Parathyroid adenoma (tissue), 2 donors: ENCODE measurements at regions not wholly inside any gene's neighbourhood (a gene's known extent, or its start where the extent isn't known, plus 50 kb on each side); places are given as distances from the start of the nearest gene placed in this dataset.

Source experiments
- H2AFZ ChIP-seq: fragments of 300-600 bp; sonication (generic); one replicate; pipeline ENCODE4 v1.7.0; 2017; ENCODE audit warnings: antibody characterized with exemption, mild to moderate bottlenecking
- H3K27ac ChIP-seq: fragments of 300-600 bp; sonication (generic); one replicate; pipeline ENCODE4 v1.7.0; 2017
- H3K27me3 ChIP-seq: fragments of 300-600 bp; sonication (generic); one replicate; pipeline ENCODE4 v1.7.0; 2017; ENCODE audit warnings: low read length; ENCODE audit not compliant: control insufficient read depth, insufficient read depth
- H3K36me3 ChIP-seq: fragments of 300-600 bp; sonication (generic); one replicate; pipeline ENCODE4 v1.7.0; 2017; ENCODE audit warnings: low read length; ENCODE audit not compliant: control insufficient read depth, insufficient read depth
- H3K4me1 ChIP-seq: fragments of 300-600 bp; sonication (generic); one replicate; pipeline ENCODE4 v1.7.0; 2017; ENCODE audit warnings: control low read depth
- H3K4me2 ChIP-seq: fragments of 300-600 bp; sonication (generic); one replicate; pipeline ENCODE4 v1.7.0; 2017; ENCODE audit warnings: low read length
- H3K4me3 ChIP-seq: fragments of 300-600 bp; sonication (generic); one replicate; pipeline ENCODE4 v1.7.0; 2017; ENCODE audit warnings: low read depth, low read length
- H3K79me2 ChIP-seq: fragments of 300-600 bp; sonication (generic); one replicate; pipeline ENCODE4 v1.7.0; 2017; ENCODE audit warnings: control low read depth
- H3K9ac ChIP-seq: fragments of 300-600 bp; sonication (generic); one replicate; pipeline ENCODE4 v1.7.0; 2017; ENCODE audit warnings: mild to moderate bottlenecking
- H3K9me3 ChIP-seq: fragments of 300-600 bp; sonication (generic); one replicate; pipeline ENCODE4 v1.7.0; 2017; ENCODE audit warnings: low read length; ENCODE audit not compliant: control insufficient read depth
- TF ChIP-seq, protein P1 (sequence below): fragments of 300-600 bp; sonication (generic); IDR thresholded peaks from one replicate; pipeline ENCODE4 v1.7.0; 2017; ENCODE audit warnings: antibody characterized with exemption, mild to moderate bottlenecking
- donor health status: primary hyperparathyroidism.

DNA sequence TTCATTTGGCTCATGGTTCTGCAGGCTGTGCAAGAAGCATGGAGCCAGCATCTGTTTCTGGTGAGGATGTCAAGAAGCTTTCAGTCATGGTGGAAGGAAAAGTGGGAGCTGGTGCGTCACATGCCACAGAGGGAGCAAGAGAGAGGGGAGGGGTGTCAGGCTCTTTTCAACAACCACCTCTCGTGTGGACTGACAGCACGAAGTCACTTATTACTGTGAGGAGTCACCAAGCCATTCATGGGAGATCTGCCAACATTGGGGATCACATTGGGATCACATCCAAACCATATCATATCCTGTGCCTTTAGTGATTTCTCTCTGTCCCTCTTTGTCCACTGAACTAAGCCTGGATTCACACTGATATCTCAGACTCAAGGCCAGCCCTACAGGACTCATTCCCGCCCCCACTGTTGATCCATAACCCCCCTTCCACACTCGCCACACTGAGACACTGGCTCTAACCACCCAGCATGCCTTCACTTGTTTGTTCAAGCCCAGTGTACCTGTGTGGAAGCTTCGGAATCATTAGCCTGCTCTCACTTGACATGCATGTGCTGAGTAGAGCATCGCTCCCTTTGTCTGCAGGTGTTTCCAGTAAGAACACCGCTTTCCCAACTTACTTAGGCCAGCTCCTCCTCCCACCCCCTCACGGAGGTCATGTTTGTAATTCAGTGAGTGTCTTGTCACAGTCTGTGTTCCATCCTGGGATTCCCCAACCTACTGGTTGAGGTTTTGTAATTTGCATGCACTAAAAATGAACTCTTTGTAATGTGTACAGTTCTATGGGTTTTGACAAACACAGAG lies 132.2 kb downstream of the KLF13 start:
- H3K27ac ChIP-seq, result no peak overlapping the region
- no peak overlapping the region for H3K4me2 ChIP-seq
- H3K79me2 ChIP-seq, result no peaks in the 10 kb centered on the region
- H3K9me3 ChIP-seq, result no peaks in the 10 kb centered on the region
- TF ChIP-seq, protein P1, sequence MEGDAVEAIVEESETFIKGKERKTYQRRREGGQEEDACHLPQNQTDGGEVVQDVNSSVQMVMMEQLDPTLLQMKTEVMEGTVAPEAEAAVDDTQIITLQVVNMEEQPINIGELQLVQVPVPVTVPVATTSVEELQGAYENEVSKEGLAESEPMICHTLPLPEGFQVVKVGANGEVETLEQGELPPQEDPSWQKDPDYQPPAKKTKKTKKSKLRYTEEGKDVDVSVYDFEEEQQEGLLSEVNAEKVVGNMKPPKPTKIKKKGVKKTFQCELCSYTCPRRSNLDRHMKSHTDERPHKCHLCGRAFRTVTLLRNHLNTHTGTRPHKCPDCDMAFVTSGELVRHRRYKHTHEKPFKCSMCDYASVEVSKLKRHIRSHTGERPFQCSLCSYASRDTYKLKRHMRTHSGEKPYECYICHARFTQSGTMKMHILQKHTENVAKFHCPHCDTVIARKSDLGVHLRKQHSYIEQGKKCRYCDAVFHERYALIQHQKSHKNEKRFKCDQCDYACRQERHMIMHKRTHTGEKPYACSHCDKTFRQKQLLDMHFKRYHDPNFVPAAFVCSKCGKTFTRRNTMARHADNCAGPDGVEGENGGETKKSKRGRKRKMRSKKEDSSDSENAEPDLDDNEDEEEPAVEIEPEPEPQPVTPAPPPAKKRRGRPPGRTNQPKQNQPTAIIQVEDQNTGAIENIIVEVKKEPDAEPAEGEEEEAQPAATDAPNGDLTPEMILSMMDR, result no peak
- H3K27me3 ChIP-seq, result no peaks in the 10 kb centered on the region
- H2AFZ ChIP-seq, result no peak overlapping the region
- H3K9ac ChIP-seq, result no peak overlapping the region
- no peaks in the 10 kb centered on the region for H3K4me1 ChIP-seq
- H3K36me3 ChIP-seq, result no peaks in the 10 kb centered on the region
- no peak overlapping the region for H3K4me3 ChIP-seq

DNA sequence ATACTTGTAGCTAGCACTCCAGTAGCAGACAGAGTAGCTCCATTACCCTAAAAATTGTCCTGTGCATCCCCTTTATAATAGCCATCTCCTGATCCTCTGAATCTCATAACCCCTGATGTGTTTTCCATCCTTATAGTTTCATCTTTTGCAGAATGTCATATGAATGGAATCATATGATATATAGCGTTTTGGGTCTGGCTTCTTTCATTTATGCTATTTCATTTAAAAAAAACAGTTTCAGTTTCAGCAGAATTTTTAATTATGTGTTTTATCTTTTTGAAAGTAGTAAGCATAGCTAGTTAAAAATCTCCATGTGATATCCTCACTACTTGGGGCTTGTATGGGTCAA lies 132.7 kb downstream of the KLF13 start:
- H2AFZ ChIP-seq, result no peak overlapping the region
- no peaks in the 10 kb centered on the region for H3K79me2 ChIP-seq
- TF ChIP-seq, protein P1, result no peak
- H3K27me3 ChIP-seq, result no peaks in the 10 kb centered on the region
- no peak overlapping the region for H3K9ac ChIP-seq
- no peaks in the 10 kb centered on the region for H3K4me1 ChIP-seq
- H3K27ac ChIP-seq, result no peak overlapping the region
- H3K36me3 ChIP-seq, result no peaks in the 10 kb centered on the region
- H3K9me3 ChIP-seq, result no peaks in the 10 kb centered on the region
- H3K4me3 ChIP-seq, result no peak overlapping the region
- no peak overlapping the region for H3K4me2 ChIP-seq

DNA sequence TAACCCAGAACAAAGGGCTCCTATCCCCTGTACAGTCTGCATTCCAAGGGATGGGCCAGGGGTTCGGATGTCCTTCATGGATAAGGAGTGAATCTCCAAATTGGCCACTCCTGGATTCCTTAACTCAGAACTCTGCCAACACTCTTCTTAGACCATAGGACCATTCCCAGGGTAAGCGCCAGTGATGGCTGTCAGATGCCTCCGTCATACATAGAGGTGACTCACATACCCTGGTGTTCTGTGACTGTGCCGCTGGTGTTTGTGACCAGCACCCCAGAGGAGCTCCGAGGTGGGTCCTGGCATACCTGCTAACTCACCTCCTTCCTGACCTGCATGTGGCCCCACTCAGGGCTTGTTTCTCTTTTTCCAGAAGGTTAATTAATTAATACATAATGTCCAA lies 134.7 kb downstream of the KLF13 start:
- Histone ChIP-seq H3K9me3 (no peaks in the 10 kb centered on the region), H3K79me2 (no peaks in the 10 kb centered on the region), H3K9ac (no peak overlapping the region), H2AFZ (no peak overlapping the region), H3K4me1 (peaks cover 2% of the 10 kb centered on the region), H3K27ac (no peak overlapping the region), H3K4me2 (no peak overlapping the region), H3K4me3 (no peak overlapping the region), H3K27me3 (no peaks in the 10 kb centered on the region), H3K36me3 (no peaks in the 10 kb centered on the region)
- TF ChIP-seq, protein P1, result no peak

DNA sequence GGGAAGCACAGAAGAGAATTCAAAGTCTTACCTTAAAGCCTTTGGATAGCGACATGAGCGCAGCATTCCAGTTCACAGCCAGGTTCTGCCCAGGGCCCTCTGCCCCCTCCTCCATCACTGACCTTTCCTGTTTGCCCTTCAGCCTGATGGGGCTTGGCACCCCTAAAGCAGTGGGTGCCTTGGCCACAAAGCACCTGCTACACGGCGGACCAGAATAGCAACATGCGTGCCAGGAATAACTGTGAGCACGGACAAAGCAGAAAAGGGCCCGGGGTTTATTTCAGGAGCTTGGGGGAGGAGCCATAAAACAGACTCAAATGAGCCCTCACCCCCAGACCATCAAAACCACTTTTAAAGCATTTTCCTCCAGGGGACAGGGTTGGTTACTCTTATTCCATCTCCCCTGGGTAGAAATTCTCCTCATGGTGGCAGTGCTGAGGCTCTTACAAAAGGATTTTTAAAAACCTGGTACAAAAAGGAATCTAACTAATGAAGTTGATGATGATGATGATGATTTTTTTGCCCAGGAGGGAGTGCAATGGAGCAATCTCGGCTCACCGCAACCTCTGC lies 135.4 kb downstream of the KLF13 start:
- no peak overlapping the region for H2AFZ ChIP-seq
- no peak overlapping the region for H3K4me2 ChIP-seq
- TF ChIP-seq, protein P1, result no peak
- no peaks in the 10 kb centered on the region for H3K9me3 ChIP-seq
- H3K4me3 ChIP-seq, result no peak overlapping the region
- H3K36me3 ChIP-seq, result no peaks in the 10 kb centered on the region
- no peaks in the 10 kb centered on the region for H3K27me3 ChIP-seq
- H3K9ac ChIP-seq, result no peak overlapping the region
- peaks cover 2% of the 10 kb centered on the region for H3K4me1 ChIP-seq
- H3K79me2 ChIP-seq, result no peaks in the 10 kb centered on the region
- H3K27ac ChIP-seq, result no peak overlapping the region
